B cell (primary cell): ENCODE measurements at regions not wholly inside any gene's neighbourhood (a gene's known extent, or its start where the extent isn't known, plus 50 kb on each side); places are given as distances from the start of the nearest gene placed in this dataset.

Experiments used
- ATAC-seq: fragments of 200-7000 bp; cut with Tn5 transposase; one replicate; pipeline ENCODE4 v1.10.0; 2021; ENCODE audit warnings: low read depth, mild to moderate bottlenecking, moderate number of reproducible peaks, moderate library complexity
- CTCF ChIA-PET: fragments of 350-600 bp; sonication (Branson Sonifier 250); formaldehyde crosslinking; loops from one replicate; lab custom pipeline; 2021; ENCODE audit warnings: antibody characterized with exemption, inconsistent platforms; lab: Charles Lee
- POLR2A ChIA-PET: fragments of 350-600 bp; sonication (Branson Sonifier 250); formaldehyde crosslinking; loops from one replicate; lab custom pipeline; 2021; ENCODE audit warnings: antibody characterized with exemption; lab: Charles Lee
- DNase-seq: peaks from one replicate; pipeline ENCODE4 v3.0.0; 2013
- H2AFZ ChIP-seq: 2 replicates; pipeline ENCODE4 v1.6.1; 2012; ENCODE audit warnings: mild to moderate bottlenecking, low read depth, low read length; ENCODE audit not compliant: insufficient read depth, poor library complexity, severe bottlenecking
- H3K27ac ChIP-seq, 2 donors: 1 replicate in 1 of 2; 2 replicates in 1 of 2; pipeline ENCODE4 v1.5.1; 2012 to 2013; ENCODE audit warnings: low read length in 2 of 2, mild to moderate bottlenecking in 2 of 2, moderate library complexity in 1 of 2
- H3K27me3 ChIP-seq, 4 experiments: fragments of 200-600 bp in 1 of 4; sonication (generic) in 1 of 4; replicated peaks in 1 of 4; 1 replicate in 2 of 4; 2 replicates in 2 of 4; pipeline versions ENCODE4 v1.6.1 to v1.7.0; 2013 to 2016; ENCODE audit warnings: low read length in 3 of 4, mild to moderate bottlenecking in 2 of 4, mixed read lengths in 1 of 4, moderate library complexity in 1 of 4; ENCODE audit not compliant: insufficient read depth in 4 of 4, control insufficient read depth in 3 of 4; ENCODE audit errors: control extremely low read depth in 1 of 4
- H3K36me3 ChIP-seq, 2 experiments: replicated peaks in 1 of 2; 1 replicate in 1 of 2; 2 replicates in 1 of 2; pipeline versions ENCODE4 v1.6.1 to v1.7.1; 2013; ENCODE audit warnings: low read length in 1 of 2; ENCODE audit not compliant: insufficient read depth in 2 of 2, control insufficient read depth in 1 of 2; ENCODE audit errors: control extremely low read depth in 1 of 2, extremely low read depth in 1 of 2
- H3K4me1 ChIP-seq, 2 donors: fragments of 200-600 bp in 1 of 2; sonication (generic) in 1 of 2; 1 replicate in 1 of 2; 2 replicates in 1 of 2; pipeline versions ENCODE4 v1.5.1 to v1.6.1; 2013 to 2017; ENCODE audit warnings: low read length in 2 of 2; ENCODE audit not compliant: control insufficient read depth in 2 of 2, insufficient read depth in 2 of 2
- H3K4me2 ChIP-seq: replicated peaks from 2 replicates; pipeline ENCODE3; 2012; ENCODE audit warnings: mild to moderate bottlenecking, low read depth, low read length; ENCODE audit not compliant: poor library complexity, severe bottlenecking
- H3K4me3 ChIP-seq, 5 experiments: fragments of 200-600 bp in 1 of 5; sonication (generic) in 1 of 5; 1 replicate in 3 of 5; 2 replicates in 2 of 5; pipeline versions ENCODE4 v1.5.1 to v1.7.0; 2011 to 2016; ENCODE audit warnings: low read length in 4 of 5, mild to moderate bottlenecking in 4 of 5, low read depth in 2 of 5, control low read depth in 1 of 5, moderate library complexity in 1 of 5; ENCODE audit not compliant: insufficient read depth in 1 of 5; ENCODE audit errors: control extremely low read depth in 1 of 5, extremely low read depth in 1 of 5
- H3K79me2 ChIP-seq: fragments of 200-600 bp; sonication (generic); one replicate; pipeline ENCODE4 v1.6.0; 2016; ENCODE audit warnings: low read length; ENCODE audit not compliant: control insufficient read depth, insufficient read depth
- H3K9ac ChIP-seq: fragments of 200-600 bp; sonication (generic); 2 replicates; pipeline ENCODE4 v1.6.1; 2017; ENCODE audit warnings: mild to moderate bottlenecking, low read length, moderate library complexity
- H3K9me3 ChIP-seq, 3 donors: one replicate each; pipeline versions ENCODE4 v1.6.1 to v1.7.1; 2013; ENCODE audit warnings: low read length in 2 of 3; ENCODE audit not compliant: control insufficient read depth in 2 of 3, insufficient read depth in 1 of 3; ENCODE audit errors: control extremely low read depth in 1 of 3
- H4K20me1 ChIP-seq: 2 replicates; pipeline ENCODE4 v1.6.0; 2012; ENCODE audit warnings: mild to moderate bottlenecking, low read length; ENCODE audit not compliant: insufficient read depth, control insufficient read depth, poor library complexity, severe bottlenecking
- H3K27ac Mint-ChIP-seq: one replicate; pipeline ENCODE4 v1.8.0; 2021; ENCODE audit warnings: mixed read lengths
- H3K27me3 Mint-ChIP-seq: one replicate; pipeline ENCODE4 v1.8.0; 2021; ENCODE audit warnings: mixed read lengths
- H3K4me1 Mint-ChIP-seq: one replicate; pipeline ENCODE4 v1.8.0; 2021; ENCODE audit warnings: mixed read lengths
- H3K4me3 Mint-ChIP-seq: one replicate; pipeline ENCODE4 v1.8.0; 2021; ENCODE audit warnings: mixed read lengths
- H3K9me3 Mint-ChIP-seq: one replicate; pipeline ENCODE4 v1.8.0; 2022; ENCODE audit warnings: mixed read lengths; ENCODE audit not compliant: insufficient read depth
- CTCF ChIP-seq: fragments of 200-600 bp; IDR thresholded peaks from one replicate; pipeline ENCODE4 v1.8.0; 2022; ENCODE audit warnings: antibody characterized with exemption, mild to moderate bottlenecking
- EZH2 ChIP-seq: IDR thresholded peaks from 2 replicates; pipeline ENCODE4 v1.6.1; 2012; ENCODE audit warnings: borderline replicate concordance, low read depth, mild to moderate bottlenecking, moderate library complexity, low read length; ENCODE audit not compliant: insufficient read depth, poor library complexity, severe bottlenecking
- WGBS: methylation state at CpG from one replicate; pipeline ENCODE4 v1.1.5; 2013; ENCODE audit warnings: missing lambda C conversion rate; ENCODE audit not compliant: insufficient coverage; 5-methylcytosine and 5-hydroxymethylcytosine counted together
- intact Hi-C: fragments of 100-400 bp; cut with micrococcal nuclease; formaldehyde crosslinking; loops from one replicate; pipeline ENCODE4 v1.10.0; 2022

GRCh38 chr5:2511706-2512105 is 239.8 kb downstream of the IRX2 start:
- ATAC-seq, result no peak
- Histone ChIP-seq H3K4me1 (no peaks in the 10 kb centered on the region), H3K9me3 (peaks cover 0 to 32% (median 0%) of the 10 kb centered on the region in 3 donors), H3K9ac (no peak overlapping the region), H4K20me1 (no peaks in the 10 kb centered on the region), H2AFZ (no peak overlapping the region), H3K4me3 (no peak overlapping the region), H3K27me3 (no peaks in the 10 kb centered on the region), H3K27ac (no peak overlapping the region), H3K36me3 (no peaks in the 10 kb centered on the region), H3K79me2 (no peaks in the 10 kb centered on the region), H3K4me2 (no peak overlapping the region)
- ChIA-PET POLR2A (no interaction called here), CTCF (no interaction called here)
- no peak overlapping the region for H3K4me3 Mint-ChIP-seq
- no peaks in the 10 kb centered on the region for H3K9me3 Mint-ChIP-seq
- no peak for DNase-seq
- H3K4me1 Mint-ChIP-seq, result no peaks in the 10 kb centered on the region
- no peak overlapping the region for H3K27ac Mint-ChIP-seq
- H3K27me3 Mint-ChIP-seq, result no peaks in the 10 kb centered on the region
- 88% methylated on average over 2 of the region's 5 CpGs for WGBS
- intact Hi-C loops, result no loop called here
- no peak for TF ChIP-seq CTCF
- no peak for TF ChIP-seq EZH2

GRCh38 chr5:2511126-2511525 is 240.4 kb downstream of the IRX2 start:
- 87% methylated on average over 8 of the region's 8 CpGs for WGBS
- Histone ChIP-seq H3K4me1 (no peaks in the 10 kb centered on the region), H3K79me2 (no peaks in the 10 kb centered on the region), H4K20me1 (no peaks in the 10 kb centered on the region), H3K36me3 (no peaks in the 10 kb centered on the region), H3K9ac (no peak overlapping the region), H3K4me2 (no peak overlapping the region), H3K4me3 (no peak overlapping the region), H3K9me3 (peaks cover 0 to 30% (median 0%) of the 10 kb centered on the region in 3 donors), H3K27me3 (no peaks in the 10 kb centered on the region), H3K27ac (no peak overlapping the region), H2AFZ (no peak overlapping the region)
- DNase-seq (no peak), ATAC-seq (no peak)
- no peaks in the 10 kb centered on the region for H3K4me1 Mint-ChIP-seq
- no peak for TF ChIP-seq CTCF
- no peak for TF ChIP-seq EZH2
- no peak overlapping the region for H3K27ac Mint-ChIP-seq
- no peaks in the 10 kb centered on the region for H3K9me3 Mint-ChIP-seq
- no peak overlapping the region for H3K4me3 Mint-ChIP-seq
- ChIA-PET CTCF (no interaction called here), POLR2A (no interaction called here)
- H3K27me3 Mint-ChIP-seq, result no peaks in the 10 kb centered on the region
- intact Hi-C loops, result no loop called here
